ENCODE measurements at regions not wholly inside any gene's neighbourhood (a gene's known extent, or its start where the extent isn't known, plus 50 kb on each side); places are given as distances from the start of the nearest gene placed in this dataset.
"Not testable (repeated sequence)": the region's sequence is repeated elsewhere in the genome, so short reads cannot be mapped to it uniquely, and the experiment has no call there.

DNA sequence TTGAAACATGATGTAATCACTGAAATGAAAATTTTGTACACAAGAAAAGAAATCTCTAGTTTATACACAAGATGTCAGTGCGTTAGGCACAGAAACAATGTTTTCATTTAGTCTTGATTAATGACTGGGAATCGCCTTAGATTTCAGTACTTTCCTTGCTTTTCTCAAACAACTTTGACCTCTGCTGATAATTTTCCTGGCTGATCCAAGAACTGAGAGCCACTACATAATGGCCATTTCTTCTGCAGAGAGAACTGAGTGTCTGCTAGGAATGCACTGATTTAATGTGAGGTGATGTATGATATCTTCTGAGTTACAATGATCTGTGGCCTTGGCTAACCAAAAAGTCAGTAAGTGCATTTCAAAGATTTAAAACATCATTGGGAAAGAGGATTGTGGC is 308.1 kb downstream of the CTH start:
- H3K36me3 ChIP-seq, result no peaks in the 10 kb centered on the region
- no peaks in the 10 kb centered on the region for H3K27me3 ChIP-seq
- peak overlapping the region; percentile 32 to 38 for H3K27ac ChIP-seq
- intact Hi-C loops (cut with DNase I), result loop anchor here (10.0 kb wide), 1 partner anchor 326 kb away; the partner anchor contains the start of gene PTGER3
- no peak for DNase-seq (ENCODE audit: low spot score in 2 of 2)
- H3K4me3 ChIP-seq, result no peak overlapping the region
- peaks cover 3 to 14% of the 10 kb centered on the region in 2 donors for H3K4me1 ChIP-seq
- H3K9me3 ChIP-seq, result no peaks in the 10 kb centered on the region
- TF ChIP-seq, protein P1, sequence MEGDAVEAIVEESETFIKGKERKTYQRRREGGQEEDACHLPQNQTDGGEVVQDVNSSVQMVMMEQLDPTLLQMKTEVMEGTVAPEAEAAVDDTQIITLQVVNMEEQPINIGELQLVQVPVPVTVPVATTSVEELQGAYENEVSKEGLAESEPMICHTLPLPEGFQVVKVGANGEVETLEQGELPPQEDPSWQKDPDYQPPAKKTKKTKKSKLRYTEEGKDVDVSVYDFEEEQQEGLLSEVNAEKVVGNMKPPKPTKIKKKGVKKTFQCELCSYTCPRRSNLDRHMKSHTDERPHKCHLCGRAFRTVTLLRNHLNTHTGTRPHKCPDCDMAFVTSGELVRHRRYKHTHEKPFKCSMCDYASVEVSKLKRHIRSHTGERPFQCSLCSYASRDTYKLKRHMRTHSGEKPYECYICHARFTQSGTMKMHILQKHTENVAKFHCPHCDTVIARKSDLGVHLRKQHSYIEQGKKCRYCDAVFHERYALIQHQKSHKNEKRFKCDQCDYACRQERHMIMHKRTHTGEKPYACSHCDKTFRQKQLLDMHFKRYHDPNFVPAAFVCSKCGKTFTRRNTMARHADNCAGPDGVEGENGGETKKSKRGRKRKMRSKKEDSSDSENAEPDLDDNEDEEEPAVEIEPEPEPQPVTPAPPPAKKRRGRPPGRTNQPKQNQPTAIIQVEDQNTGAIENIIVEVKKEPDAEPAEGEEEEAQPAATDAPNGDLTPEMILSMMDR (IDR thresholded peaks at IDR 0.05), result no peak

DNA sequence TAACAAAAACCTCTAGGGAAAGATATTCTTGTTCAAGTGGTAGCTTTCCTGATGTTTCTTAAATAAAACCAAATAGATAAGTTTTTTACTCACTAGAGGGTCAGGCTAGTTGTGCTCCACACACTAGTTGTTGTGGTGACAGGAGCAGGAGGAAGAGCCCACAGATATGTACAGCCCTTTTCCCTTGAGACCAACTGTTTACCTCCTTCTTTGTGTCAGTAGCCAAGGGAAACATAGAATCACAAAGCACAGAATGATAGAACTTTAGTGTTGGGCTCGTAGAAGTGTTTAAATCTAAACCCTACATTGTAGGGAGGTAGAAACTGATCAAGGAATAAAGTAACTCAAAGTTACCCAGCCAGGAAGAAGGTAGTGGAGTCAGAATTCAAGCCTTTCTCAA is 309.0 kb downstream of the CTH start:
- intact Hi-C loops (cut with DNase I), result no loop called here
- DNase-seq (ENCODE audit: low spot score in 2 of 2), result no peak
- H3K4me1 ChIP-seq, result peaks cover 3 to 14% of the 10 kb centered on the region in 2 donors
- H3K9me3 ChIP-seq, result peaks cover 0 to 6% of the 10 kb centered on the region in 2 donors
- no peaks in the 10 kb centered on the region for H3K36me3 ChIP-seq
- TF ChIP-seq, protein P1 (IDR thresholded peaks at IDR 0.05), result no peak
- no peaks in the 10 kb centered on the region for H3K27me3 ChIP-seq
- H3K27ac ChIP-seq, result no peak overlapping the region
- no peak overlapping the region for H3K4me3 ChIP-seq

DNA sequence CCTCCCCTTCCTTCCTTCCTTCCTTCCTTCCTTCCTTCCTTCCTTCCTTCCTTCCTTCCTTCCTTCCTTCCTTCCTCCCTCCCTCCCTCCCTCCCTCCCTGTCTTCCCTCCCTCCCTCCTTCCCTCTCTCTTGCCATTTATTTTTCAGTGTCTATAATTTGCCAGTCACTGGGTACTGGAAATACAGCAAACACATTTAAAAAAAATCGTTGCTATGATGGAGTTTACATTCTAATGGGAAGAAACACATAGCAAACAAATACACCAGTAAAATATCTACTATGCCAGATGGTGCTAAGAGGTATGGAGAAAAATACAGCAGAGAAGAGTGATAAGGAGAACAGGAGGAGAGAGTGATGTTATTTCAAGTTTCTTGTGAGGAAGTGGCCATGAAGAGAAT is 309.5 kb downstream of the CTH start:
- TF ChIP-seq, protein P1 (IDR thresholded peaks at IDR 0.05), result no peak
- intact Hi-C loops (cut with DNase I), result no loop called here

DNA sequence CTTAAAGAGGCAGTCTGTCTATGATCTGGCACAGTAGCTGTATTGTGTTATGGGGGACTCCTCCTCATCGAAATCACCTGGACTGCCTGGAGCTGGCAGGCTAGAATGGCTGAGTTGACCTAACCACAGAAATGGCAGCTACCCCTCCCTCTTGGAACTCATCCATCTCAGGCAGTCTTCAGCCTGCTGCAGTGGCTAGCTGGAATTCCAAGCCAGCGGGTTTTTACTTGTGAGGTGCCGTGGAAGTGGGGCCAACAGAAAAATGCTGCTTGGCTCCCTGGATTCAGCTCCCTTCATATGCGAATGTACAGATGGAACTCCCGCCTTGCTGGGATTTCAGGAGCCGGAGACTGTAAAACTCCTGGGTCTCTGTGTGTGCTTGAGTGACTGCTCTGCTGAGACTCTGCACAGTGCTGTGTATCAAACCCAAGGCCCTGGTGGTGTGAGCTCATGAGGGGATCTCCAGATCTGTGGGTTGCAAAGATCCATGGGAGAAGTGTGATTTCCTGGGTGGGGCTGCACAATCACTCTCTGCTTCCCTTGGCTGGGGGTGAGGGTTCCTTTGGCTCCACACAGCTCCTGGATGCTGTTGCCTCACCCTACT is 316.9 kb downstream of the CTH start:
- intact Hi-C loops (cut with DNase I), result no loop called here
- peaks cover 5 to 25% of the 10 kb centered on the region in 2 donors for H3K9me3 ChIP-seq
- no peaks in the 10 kb centered on the region for H3K4me1 ChIP-seq
- no peak overlapping the region for H3K4me3 ChIP-seq
- no peaks in the 10 kb centered on the region for H3K27me3 ChIP-seq
- DNase-seq (ENCODE audit: low spot score in 2 of 2), result no peak
- TF ChIP-seq, protein P1 (IDR thresholded peaks at IDR 0.05), result no peak
- no peaks in the 10 kb centered on the region for H3K36me3 ChIP-seq
- no peak overlapping the region for H3K27ac ChIP-seq

More for the DNA sequence above, 309.5 kb downstream of the CTH start:
- DNase-seq (ENCODE audit: low spot score in 2 of 2), result no peak
- peaks cover 3 to 14% of the 10 kb centered on the region in 2 donors for H3K4me1 ChIP-seq
- no peak overlapping the region for H3K4me3 ChIP-seq
- H3K27me3 ChIP-seq, result no peaks in the 10 kb centered on the region
- H3K27ac ChIP-seq, result no peak overlapping the region
- no peaks in the 10 kb centered on the region for H3K36me3 ChIP-seq
- H3K9me3 ChIP-seq, result peaks cover 0 to 11% of the 10 kb centered on the region in 2 donors

DNA sequence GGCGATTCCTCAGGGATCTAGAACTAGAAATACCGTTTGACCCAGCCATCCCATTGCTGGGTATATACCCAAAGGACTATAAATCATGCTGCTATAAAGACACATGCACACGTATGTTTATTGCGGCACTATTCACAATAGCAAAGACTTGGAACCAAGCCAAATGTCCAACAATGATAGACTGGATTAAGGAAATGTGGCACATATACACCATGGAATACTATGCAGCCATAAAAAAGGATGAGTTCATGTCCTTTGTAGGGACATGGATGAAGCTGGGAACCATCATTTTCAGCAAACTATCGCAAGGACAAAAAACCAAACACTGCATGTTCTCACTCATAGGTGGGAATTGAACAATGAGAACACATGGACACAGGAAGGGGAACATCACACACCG is 311.1 kb downstream of the PTGER3 start:
- H3K36me3 ChIP-seq; H3K4me3 ChIP-seq; intact Hi-C loops (cut with DNase I); H3K27me3 ChIP-seq; H3K9me3 ChIP-seq; H3K4me1 ChIP-seq; H3K27ac ChIP-seq; DNase-seq (ENCODE audit: low spot score in 2 of 2): not testable (repeated sequence)

DNA sequence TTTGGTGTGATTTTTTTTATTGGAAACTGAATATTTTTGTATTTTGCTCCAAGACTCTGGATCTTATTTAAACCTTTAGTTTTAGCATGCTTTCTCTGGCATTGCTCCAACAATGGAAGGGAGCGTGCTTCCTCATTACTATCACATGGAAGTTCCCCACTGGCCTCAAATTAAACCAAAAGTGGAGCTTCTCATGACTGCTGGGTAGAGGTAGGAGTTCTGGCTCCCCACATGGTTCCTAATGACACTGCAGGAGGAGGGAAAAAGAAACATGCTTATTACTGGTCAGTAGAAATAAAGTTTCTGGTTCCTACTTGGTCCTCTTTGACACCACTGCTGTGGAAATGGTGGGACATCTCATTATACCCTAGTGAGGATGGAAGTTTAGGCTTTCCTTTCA is 310.5 kb downstream of the PTGER3 start:
- intact Hi-C loops (cut with DNase I), result no loop called here
- Histone ChIP-seq H3K4me3 (no peak overlapping the region), H3K36me3 (no peaks in the 10 kb centered on the region), H3K9me3 (peaks cover 0 to 4% of the 10 kb centered on the region in 2 donors), H3K27me3 (no peaks in the 10 kb centered on the region), H3K27ac (no peak overlapping the region), H3K4me1 (no peaks in the 10 kb centered on the region)
- TF ChIP-seq, protein P1 (IDR thresholded peaks at IDR 0.05), result no peak
- no peak for DNase-seq (ENCODE audit: low spot score in 2 of 2)
